GM12891 (cell line): ENCODE measurements at regions not wholly inside any gene's neighbourhood (a gene's known extent, or its start where the extent isn't known, plus 50 kb on each side); places are given as distances from the start of the nearest gene placed in this dataset.
A peak's percentile ranks its signal among the peaks of the same experiment; 100 is the strongest.

Source experiments
- DNase-seq: peaks from one replicate; pipeline ENCODE4 v3.0.0; 2011; ENCODE audit warnings: low spot score; ENCODE audit not compliant: insufficient read length
- FAIRE-seq: peaks from 2 replicates; lab custom pipeline; 2011; peaks lifted over from hg19 to GRCh38; lab: Jason Lieb, UNC
- PAX5 ChIP-seq: IDR thresholded peaks from 2 replicates; pipeline ENCODE4 v1.6.1; 2011; ENCODE audit warnings: low read length, moderate library complexity, mild to moderate bottlenecking; ENCODE audit not compliant: insufficient read depth, severe bottlenecking
- POLR2A ChIP-seq: IDR thresholded peaks from 2 replicates; pipeline ENCODE4 v1.6.1; 2011; ENCODE audit warnings: low read depth, low read length, control low read depth
- POLR2AphosphoS5 ChIP-seq: IDR thresholded peaks from 2 replicates; pipeline ENCODE4 v1.6.1; 2011; ENCODE audit warnings: low read depth, low read length, control low read depth
- POU2F2 ChIP-seq: IDR thresholded peaks from 2 replicates; pipeline ENCODE4 v1.6.1; 2011; ENCODE audit warnings: low read depth, mild to moderate bottlenecking, control low read depth, low read length, moderate library complexity
- SPI1 ChIP-seq: IDR thresholded peaks from 2 replicates; pipeline ENCODE4 v1.6.1; 2011; ENCODE audit warnings: low read depth, low read length, control low read depth
- TAF1 ChIP-seq: IDR thresholded peaks from 2 replicates; pipeline ENCODE4 v1.6.1; 2011; ENCODE audit warnings: low read depth, low read length, control low read depth

DNA sequence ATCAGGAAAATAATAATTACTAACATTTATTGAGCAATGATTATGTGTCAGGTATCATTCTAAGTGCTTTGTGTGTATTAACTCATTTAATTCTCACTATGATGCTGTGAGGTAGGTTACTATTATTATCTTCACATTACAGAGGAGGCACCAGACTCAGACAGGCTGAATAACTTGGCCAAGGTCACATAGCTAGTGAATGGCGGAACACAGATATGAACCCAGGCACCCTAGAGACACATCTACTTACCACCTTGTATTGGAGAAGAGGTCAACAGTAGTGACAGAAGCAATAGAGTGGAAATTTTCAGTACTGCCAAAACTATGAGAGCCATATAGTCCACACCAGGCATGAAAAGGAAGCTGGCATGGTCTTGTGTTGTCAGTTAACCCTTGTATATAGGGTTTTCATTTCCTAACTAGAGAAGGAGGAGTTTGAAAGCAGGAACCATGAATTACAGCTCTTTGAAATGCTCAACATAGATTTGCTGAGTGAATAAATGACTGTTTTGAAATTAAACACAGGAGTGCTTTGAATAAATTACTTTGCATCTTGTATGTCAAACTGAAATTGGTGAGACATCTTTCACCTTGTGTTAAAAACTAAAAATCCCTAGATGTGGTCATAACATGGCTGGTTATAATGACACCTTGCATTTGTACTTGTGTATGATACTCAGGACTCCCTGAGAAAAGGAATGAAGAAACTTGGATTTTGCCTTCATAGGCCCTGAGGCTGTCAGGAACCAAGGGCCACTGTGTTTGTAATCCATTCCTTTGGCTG lies 71.8 kb downstream of the RTL9 start:
- DNase-seq (no peak), FAIRE-seq (no peak)
- TF ChIP-seq POU2F2 (no peak), SPI1 (no peak), PAX5 (no peak), TAF1 (no peak)

DNA sequence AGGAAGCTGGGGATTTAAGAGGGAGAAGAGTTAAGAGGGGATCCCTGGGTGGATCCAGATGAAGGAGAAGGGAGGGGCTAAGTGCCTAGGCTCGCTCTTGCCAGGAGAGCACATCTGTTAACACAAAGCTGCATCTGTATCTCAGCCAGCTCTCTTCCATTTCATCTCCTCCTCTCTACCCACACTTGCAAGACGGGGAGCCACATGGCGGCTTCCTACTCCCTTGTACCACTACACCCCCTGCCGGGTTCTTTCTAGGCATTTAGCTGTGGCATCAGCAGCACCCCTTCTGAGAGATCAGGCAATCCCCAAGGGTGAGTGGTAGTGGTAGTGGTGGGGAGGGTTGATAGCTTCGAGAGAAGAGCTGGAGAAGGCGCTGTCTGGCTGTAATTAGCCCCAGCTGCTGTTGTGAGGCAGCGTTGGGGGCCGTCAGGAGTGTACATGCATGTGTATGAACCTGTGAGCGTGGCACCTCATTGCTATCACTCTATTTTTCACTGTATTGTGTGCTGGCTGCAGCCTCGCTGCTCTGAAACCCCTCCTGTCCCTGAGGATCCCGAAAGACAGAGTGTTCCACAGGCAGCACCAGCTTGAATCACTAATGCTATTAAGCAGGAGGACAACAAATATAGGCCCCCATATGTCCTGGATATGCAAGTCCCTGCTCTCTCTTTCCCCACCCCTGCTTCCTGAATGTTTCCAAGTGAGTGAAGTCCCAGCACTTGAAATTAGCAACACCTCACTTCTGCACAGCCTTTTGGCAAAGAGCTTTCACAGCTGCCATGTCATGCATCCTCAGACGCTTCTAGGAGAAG lies 73.7 kb downstream of the RTL9 start:
- DNase-seq: no peak
- FAIRE-seq: no peak
- TF ChIP-seq PAX5 (no peak), POLR2A (no peak), POLR2AphosphoS5 (no peak), SPI1 (no peak), TAF1 (no peak), POU2F2 (no peak)

DNA sequence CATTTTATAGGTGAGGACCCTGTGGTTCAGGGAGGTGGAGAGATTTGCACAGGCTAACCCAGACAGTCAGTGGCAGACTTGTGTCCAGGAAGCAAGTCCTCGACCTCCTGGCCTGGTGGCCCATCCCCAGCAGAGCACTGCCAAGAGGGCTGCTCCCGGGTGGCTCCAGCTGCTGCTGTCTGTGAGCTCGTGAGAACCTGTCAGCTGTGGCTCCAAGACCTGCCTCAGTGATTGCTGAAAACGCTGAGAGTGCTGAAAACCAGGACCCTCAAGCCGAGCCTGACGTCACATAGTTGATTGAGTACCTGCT lies 74.2 kb downstream of the RTL9 start:
- no peak for FAIRE-seq
- no peak for TF ChIP-seq TAF1
- no peak for TF ChIP-seq PAX5
- TF ChIP-seq SPI1: no peak
- TF ChIP-seq POLR2A: no peak
- no peak for TF ChIP-seq POLR2AphosphoS5
- no peak for TF ChIP-seq POU2F2
- DNase-seq: no peak

DNA sequence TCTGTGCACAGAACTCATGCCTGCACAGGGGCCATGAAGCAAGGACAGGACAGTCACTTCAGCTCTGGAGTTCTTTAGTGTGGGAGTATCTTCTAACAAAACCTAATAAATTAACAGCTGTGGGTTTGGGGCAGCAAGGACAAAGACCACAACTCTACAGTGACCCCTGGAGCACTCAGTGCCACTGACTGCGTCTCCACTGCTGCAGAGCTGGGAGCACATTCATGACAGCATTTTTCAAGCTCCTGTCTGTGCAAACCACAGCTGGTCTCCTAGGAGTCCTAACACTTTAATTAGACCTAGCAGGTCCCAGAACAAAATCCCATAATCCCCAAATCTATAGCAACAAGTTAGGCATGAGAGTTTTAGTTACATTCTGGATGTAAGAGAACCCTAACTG lies 76.5 kb downstream of the RTL9 start:
- TF ChIP-seq SPI1 (no peak), POLR2AphosphoS5 (no peak), POLR2A (no peak), TAF1 (no peak), POU2F2 (no peak), PAX5 (no peak)

DNA sequence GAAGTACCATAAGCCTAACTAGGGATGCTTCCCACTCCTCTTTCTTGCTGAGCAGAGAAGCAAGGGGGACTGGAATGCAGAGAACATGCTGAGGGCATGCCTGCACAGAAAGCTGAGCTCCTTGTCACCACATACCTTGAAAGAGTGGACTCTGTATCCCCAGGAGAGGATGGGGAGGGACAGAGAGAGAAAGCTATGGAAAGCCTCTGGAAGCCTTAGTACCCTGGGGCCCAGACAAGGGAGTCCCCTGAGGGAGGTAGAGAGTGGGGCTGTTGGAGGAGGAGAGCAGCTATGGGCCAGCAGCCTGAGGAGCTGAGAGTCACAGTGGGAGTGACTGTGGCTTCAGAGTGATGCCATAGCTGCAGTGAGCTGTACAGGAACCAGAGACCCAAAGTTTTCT lies 77.9 kb downstream of the RTL9 start:
- DNase-seq (no peak), FAIRE-seq (no peak)
- TF ChIP-seq PAX5: no peak
- TF ChIP-seq SPI1: no peak
- no peak for TF ChIP-seq POLR2A
- no peak for TF ChIP-seq POLR2AphosphoS5
- no peak for TF ChIP-seq POU2F2
- TF ChIP-seq TAF1: no peak

More for the DNA sequence above, 76.5 kb downstream of the RTL9 start:
- FAIRE-seq: no peak
- no peak for DNase-seq

DNA sequence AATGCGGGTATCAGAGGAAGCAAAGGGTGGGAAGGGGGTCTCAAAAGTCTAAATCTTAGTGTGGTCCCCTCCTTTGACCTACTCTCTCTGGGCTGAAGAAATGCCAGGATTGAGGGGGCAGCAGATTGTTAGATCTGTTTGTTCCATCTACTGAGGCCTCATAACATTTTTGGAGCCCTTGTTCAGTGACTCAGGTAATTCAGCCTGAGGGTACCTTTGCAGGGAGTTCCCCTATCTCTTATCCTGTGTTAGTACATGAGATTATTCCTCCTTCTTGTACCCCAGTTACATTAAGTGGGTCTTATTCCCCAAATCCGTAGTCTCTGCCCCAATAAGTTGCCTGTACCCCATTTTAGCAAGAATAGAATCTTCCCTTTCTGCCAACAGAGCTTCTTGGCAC lies 79.0 kb downstream of the RTL9 start:
- no peak for FAIRE-seq
- DNase-seq: no peak
- TF ChIP-seq PAX5 (no peak), POLR2A (no peak), TAF1 (no peak), POU2F2 (no peak), POLR2AphosphoS5 (no peak), SPI1 (no peak)

DNA sequence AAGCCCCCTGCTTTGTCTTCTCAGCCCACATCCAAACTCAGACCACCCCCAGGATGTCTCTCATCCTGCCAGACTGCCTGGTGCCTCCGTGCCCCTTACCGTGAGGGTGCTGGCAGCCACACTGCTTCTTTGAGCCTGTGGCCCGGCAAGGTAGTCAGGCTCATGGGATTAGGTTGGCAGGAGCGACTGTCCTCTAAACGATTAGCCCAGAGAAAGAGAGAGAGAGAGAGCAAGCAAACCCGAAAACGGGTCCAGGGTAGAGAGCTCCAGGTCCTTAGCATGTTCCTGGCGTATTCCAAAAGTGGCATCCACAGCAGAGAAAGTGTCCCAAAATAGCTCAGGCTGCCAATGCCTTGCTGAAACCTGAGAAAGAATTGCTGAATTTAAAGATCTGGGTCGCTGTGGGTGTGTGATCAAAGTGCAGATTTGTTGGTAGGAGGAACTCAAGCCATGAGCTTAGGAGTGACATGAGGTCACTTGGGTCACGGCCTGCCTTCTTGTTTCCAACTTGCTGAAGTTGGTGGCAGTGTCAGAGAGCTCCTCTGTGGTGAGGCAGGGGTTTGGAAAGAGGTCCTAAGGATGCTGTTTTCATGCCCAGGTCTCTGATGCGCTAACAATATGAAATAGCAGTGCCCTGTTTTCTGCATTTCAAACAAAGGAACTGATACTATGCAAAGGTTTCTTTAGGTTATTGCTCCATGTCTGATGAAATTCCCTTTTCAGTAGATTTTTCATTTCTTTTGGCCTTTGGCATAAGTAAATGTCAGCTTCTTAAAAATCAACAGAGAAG lies 81.6 kb downstream of the RTL9 start:
- DNase-seq: no peak
- no peak for TF ChIP-seq POLR2A
- TF ChIP-seq POU2F2: no peak
- TF ChIP-seq TAF1: no peak
- TF ChIP-seq PAX5: no peak
- no peak for TF ChIP-seq POLR2AphosphoS5
- no peak; the same call in 1 of the 2 replicates for TF ChIP-seq SPI1
- no peak for FAIRE-seq

DNA sequence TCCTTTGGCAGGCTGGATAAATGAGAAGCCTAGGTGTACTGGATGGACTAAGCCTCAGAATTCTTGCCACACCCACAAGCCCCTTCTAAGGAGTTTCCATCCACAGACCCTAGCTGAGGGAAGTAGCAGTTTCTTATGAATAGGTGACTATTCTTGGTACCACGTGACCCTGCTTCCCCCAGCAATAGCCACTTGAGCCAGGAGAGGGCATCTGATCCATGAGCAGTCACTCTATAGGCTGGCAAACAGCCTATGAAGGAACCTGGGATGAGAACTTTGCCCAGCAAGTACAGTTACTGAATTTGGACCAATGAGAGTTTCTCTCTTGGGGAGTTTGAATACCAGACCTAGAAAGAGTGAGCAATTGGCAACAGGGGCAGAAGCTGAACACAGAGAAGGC lies 84.0 kb downstream of the RTL9 start:
- no peak for TF ChIP-seq SPI1
- FAIRE-seq: peak; percentile 66
- DNase-seq: peak; percentile 6

DNA sequence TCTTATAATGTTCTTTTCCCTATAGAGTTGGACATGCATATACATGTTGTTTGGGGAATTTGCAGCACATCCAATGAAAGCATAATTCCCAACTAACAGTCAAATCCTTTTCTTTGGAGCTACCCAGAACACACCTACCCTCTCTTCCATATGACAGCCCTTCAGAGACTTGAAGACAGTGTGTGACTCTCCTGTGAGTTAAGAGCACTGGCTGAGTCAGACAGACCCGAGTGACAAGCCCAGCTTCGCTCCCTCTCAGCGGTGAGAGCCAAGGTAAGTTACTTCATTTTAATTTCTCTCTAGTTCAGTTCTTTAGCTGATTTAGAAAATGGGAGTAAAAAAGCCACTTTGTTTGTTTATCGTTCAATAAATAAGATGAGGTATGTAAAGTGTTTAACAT lies 86.3 kb downstream of the RTL9 start:
- DNase-seq (no peak), FAIRE-seq (no peak)
- TF ChIP-seq SPI1 (no peak), POU2F2 (no peak), PAX5 (no peak)
